Gastroesophageal sphincter (tissue), 3 donors: ENCODE measurements at regions not wholly inside any gene's neighbourhood (a gene's known extent, or its start where the extent isn't known, plus 50 kb on each side); places are given as distances from the start of the nearest gene placed in this dataset.

Experiments used
- EP300 ChIP-seq: sonication (generic); formaldehyde crosslinking; IDR thresholded peaks from one replicate; pipeline ENCODE4 v1.6.1; 2017; ENCODE audit warnings: antibody characterized with exemption, mild to moderate bottlenecking
- POLR2A ChIP-seq, 2 donors: fragments of 450-650 bp; IDR thresholded peaks; one replicate each; pipeline ENCODE4 v1.6.1; 2017; ENCODE audit warnings: antibody characterized with exemption in 2 of 2, mild to moderate bottlenecking in 2 of 2, moderate library complexity in 1 of 2
- POLR2AphosphoS5 ChIP-seq: sonication (generic); formaldehyde crosslinking; IDR thresholded peaks from one replicate; pipeline ENCODE4 v1.6.1; 2017; ENCODE audit warnings: antibody characterized with exemption
- TF ChIP-seq, protein P1 (sequence below), 4 experiments: fragments of 200-600 bp in 2 of 4; fragments of 450-650 bp in 2 of 4; sonication (generic) in 1 of 4; IDR thresholded peaks; one replicate each; pipeline ENCODE4 v1.5.1; 2017 to 2019; ENCODE audit warnings: antibody characterized with exemption in 4 of 4, mild to moderate bottlenecking in 2 of 4, moderate library complexity in 2 of 4

DNA sequence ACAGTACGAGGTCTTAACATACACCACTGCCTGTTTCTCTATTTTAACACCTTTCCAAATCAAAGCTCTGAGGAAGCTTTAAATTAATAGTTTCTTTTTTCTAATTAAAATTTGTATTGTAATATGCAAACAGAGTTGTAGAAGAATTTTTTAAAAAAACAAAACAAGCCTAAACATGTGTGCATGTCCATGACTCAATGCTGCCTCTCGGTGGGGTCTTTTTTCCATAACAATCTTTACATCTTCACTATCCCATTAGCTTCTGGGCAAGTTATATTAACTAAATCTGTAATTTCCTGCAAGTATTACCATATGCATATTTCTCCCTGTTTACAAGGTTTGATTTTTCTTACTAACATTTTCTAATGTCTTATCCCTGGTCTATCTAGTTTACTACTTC is 143.9 kb upstream of the NAV3 start:
- TF ChIP-seq, protein P1, sequence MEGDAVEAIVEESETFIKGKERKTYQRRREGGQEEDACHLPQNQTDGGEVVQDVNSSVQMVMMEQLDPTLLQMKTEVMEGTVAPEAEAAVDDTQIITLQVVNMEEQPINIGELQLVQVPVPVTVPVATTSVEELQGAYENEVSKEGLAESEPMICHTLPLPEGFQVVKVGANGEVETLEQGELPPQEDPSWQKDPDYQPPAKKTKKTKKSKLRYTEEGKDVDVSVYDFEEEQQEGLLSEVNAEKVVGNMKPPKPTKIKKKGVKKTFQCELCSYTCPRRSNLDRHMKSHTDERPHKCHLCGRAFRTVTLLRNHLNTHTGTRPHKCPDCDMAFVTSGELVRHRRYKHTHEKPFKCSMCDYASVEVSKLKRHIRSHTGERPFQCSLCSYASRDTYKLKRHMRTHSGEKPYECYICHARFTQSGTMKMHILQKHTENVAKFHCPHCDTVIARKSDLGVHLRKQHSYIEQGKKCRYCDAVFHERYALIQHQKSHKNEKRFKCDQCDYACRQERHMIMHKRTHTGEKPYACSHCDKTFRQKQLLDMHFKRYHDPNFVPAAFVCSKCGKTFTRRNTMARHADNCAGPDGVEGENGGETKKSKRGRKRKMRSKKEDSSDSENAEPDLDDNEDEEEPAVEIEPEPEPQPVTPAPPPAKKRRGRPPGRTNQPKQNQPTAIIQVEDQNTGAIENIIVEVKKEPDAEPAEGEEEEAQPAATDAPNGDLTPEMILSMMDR (IDR thresholded peaks at IDR 0.05) = no peak
- TF ChIP-seq POLR2A (IDR thresholded peaks at IDR 0.05) (no peak), POLR2AphosphoS5 (no peak), EP300 (no peak)
